HG03457 (cell line): ENCODE measurements at regions not wholly inside any gene's neighbourhood (a gene's known extent, or its start where the extent isn't known, plus 50 kb on each side); places are given as distances from the start of the nearest gene placed in this dataset.

Source experiments
- ATAC-seq: cut with Tn5 transposase; IDR thresholded peaks from one replicate; pipeline ENCODE4 v1.9.1; 2021; ENCODE audit warnings: moderate number of reproducible peaks; ENCODE audit not compliant: unreplicated experiment

DNA sequence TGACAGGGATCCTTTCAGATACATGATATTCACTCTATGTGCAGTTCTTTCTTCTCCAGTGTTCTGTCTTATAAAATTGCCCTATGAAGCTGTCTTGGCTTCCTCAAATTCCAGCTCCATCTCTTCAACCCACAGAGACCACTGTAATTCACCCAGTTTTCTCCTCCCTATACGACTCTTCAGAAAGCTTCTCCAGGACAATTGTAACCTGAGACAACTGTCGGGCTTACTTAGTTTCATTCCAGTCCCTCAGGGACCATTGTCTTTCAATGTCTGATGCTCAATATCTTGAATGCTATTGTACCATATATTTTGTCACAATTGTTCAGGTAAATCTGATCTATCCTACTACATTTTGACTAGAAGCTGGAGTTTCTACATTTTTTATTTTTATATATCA lies 345.3 kb downstream of the RPL10L start:
- no peak for ATAC-seq

DNA sequence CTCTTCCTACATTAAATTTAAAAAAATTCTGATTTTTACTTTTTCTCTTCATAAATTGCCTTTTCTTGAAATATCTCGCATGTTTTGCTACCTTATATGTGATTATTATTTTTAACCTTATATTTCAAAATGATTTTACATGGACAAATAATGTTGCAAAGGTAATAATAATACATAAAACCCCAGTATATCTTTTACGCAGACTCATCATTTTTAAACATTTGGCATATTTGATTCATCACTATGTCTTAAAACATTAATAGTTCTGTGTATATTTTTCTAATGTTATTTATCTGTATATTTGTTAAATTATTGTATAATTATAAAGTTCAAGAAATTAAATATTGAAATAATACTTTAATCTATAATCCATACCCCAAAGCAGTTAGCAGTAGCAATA lies 350.8 kb downstream of the RPL10L start:
- no peak for ATAC-seq

DNA sequence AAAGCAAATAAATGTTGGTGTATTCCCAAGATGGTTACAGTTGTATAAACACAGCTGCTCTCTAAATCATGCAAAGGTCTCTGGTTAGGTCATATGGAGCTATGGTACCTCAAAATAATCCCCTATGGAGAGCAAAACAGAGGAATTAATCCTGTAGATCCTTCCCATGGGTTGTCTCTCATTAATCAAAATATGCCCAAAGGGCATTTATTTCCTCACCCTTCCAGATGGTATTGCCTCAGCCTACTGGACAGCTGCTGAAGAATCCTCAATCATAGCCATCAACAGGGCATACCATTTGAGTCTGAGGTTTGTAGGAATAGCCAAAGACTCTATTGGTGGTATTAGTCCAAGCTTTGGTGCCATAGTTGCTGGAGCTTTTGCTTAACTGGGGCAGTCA lies 360.9 kb downstream of the RPL10L start:
- no peak for ATAC-seq

DNA sequence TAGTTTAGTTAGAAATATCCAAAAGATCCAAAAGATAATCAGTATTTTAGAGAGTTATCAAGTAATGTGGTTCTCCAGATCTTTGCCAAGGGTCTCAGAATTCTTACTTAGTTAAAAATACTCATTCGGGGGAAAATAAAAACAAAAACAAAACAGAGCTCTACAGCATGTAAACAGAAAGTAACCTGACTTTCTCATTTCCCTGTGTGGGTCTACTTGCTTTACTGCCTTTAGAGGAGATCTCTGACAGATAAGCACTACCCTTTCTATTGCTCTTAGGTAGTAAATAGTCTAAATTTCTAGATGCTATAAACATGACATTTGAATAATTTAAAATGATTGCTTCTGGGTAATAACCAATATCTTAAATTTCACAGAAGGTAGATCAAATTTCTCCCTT lies 371.8 kb downstream of the RPL10L start:
- ATAC-seq = no peak

DNA sequence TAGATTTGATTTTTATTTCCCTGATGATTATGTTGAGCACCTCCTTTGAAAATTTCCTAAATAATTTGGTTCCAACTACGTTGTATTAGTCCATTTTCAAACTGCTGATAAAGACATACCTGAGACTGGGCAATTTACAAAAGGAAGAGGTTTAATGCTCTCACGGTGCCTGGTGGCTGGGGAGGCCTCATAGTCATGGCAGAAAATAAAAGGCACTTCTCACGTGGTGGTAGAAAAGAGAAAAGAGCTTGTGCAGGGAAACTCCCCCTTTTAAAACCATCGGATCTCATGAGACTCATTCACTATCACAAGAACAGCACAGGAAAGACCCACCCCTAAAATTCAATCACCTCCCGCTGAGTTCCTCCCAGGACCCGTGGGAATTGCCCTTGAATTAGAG lies 372.3 kb downstream of the RPL10L start:
- no peak for ATAC-seq

DNA sequence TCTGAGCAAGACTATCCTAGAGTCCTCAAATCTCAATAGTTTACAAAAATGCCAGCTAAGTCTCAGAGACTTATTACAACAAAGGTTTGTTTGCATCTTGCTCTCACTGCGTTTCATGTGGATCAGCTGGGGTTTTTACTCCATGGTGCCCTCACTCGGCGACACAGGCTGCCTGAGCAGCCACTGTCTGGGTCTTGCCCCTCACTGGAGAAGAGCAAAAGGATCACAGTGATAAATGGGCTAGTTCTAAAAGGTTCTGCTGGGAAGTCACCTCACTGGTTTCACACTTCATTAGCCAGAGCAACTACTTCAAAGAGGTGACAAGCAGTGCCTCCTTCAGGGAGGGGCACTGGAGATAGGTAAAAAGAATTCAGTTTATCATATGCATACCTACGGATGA lies 392.0 kb downstream of the RPL10L start:
- no peak for ATAC-seq

DNA sequence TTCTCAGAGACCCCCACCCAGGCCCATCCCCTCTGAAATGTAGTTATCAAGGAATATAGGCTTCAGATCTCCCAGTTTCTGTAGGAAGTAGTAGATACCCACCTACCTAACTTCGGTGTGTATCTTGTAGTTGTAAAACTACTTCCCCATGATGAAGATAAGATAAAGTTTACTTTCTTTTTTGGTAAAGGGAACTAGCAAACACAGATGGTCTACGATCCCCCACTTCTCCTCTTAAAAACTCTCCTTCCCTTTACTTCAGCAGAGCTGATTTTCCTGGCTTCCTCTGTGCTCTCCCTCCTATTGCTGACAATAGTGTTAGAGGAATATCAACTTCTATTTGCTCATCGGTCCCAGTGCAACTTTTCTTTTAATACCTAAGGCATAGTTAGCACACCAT lies 395.2 kb downstream of the RPL10L start:
- no peak for ATAC-seq

DNA sequence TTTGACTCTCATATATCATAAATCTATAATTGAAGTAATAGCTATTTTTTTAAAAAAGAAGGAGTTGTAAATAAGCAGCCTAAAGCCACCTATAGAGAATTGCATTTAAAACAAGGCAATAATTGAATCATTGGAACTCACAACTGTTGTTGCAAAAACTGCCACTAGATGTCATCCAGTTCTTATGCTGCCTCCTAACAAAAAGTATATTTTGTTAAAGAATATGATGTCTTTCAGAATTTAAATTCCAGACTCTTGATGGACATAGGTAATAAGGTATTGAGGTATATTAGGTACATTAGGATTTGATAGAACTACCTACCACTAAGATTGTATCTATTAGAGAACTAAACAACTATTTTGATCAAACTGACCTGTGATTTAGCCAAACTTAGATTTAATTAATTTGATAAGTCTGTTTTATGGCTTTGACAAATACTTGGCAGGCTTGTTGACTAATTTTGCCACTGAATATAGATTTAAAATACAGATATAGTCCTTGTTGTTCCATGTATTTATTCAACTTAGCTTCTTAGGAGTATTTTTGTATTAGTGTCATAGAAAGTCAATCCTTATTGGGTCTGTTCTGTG lies 401.4 kb downstream of the RPL10L start:
- ATAC-seq = no peak

DNA sequence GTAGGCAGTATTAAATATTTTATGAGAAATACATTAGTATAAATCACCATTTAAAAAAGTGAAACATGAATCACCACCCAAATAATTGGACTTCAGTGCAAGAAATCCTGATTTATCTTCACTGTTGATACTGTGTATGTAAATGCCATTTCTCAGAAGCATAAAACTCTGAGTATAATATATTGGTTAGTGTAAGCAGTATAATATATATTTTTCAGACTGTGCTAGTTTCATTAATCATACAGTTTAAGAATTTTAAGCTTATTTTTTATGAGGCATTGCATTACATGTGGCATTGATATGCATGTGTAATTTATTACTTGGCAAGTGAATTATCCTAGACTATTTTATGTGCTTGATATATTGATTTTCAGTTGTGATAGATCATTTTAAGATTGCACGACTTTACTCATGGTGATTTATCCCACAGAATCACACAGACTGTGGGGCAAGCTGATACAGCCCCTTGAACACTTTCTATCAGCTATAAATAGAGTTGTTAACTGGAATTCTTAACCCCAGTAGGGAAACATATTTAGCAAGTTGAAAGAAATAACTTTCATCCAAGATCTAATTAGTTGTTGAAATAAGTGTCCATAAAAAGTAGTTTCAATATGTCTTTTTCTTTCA lies 403.5 kb downstream of the RPL10L start:
- ATAC-seq = no peak

DNA sequence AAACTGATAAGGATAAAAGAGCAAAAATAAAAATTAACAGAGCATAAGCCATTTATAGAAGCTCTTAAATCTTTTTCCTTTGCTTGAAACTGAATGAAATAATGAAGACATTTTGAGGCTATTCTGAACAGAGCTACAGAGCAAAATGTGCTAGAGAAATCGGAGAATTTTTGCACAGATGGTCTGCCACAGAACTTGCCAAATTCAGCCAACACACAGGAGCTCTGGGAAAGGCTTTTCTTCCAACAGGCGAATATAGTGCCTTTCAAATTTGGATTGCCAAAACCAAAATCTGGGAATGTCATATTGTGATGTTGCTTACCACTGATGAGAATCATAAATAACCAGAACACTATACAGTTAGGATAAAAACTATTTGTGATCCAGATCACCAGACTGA lies 406.3 kb downstream of the RPL10L start:
- ATAC-seq = no peak

DNA sequence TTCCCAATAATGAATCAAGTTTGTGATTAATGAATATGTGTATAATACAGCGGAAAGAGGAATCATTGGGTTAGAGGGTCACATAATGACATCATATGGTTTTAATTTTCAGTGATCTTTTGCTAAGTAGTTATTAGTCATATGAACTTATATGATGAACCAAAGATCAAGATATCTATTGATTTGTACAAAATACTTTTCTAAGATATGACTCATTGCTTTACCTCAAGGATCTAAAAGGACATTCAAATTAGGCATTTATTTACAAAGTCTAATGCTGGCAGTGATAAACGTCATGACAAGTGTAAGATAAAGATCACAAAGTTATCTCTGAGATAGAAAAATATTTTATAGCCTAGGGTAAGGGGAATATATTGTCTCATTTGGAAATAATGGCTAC lies 417.8 kb downstream of the RPL10L start:
- no peak for ATAC-seq

DNA sequence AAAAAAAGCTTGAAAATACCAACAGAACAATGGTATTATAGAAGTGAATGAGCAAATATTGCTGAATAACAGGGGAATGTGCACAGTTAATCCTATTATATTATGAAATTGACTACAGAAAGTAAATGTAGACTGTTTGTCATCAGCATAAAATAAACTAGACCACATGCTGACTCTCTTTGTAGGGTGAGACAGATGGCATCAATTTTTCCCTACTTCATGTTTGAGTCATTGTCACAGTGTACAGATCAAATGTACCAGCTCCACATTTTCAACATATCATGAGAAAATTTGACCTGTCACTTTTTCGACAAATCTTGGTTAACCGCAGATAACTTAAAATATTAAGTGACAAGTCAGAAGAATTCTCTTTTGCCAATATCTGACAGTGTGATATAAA lies 421.0 kb downstream of the RPL10L start:
- no peak for ATAC-seq

DNA sequence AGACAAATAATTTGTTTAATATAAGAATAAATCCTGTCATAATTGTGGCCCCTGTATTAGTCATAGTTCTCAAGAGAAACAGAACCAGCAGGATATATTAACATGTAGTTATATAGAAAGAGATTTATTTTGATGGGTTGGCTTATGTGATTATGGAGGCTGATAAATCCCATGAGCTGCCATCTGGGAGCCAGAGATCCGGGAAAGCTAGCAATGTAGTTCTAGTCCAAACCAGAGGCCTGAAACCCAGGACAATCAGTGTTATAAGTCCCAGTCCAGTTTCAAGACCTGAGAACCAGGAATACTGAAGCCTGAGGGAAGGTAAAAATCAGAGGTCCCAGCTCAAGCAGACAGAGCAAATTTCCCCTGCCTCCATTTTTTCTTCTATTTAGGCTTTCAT lies 435.8 kb downstream of the RPL10L start:
- ATAC-seq = no peak

DNA sequence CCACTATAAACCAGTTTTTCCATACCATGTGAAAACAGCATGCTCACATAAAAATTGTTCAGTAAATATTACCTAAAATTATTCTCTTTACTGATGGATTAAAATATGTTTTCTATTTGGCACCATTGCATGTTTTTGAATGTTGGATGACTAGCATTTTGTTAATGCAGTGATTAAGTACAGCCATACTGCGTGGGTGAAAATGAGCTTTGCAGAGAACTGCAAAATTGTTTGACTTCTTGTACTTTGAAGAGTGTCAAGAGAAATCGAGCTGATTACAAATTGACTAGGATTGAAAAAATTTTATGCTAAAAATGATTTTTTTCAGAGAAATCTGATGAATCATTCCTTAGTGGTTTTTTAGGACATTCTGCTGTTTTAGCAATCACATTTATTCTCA lies 452.9 kb downstream of the RPL10L start:
- no peak for ATAC-seq

DNA sequence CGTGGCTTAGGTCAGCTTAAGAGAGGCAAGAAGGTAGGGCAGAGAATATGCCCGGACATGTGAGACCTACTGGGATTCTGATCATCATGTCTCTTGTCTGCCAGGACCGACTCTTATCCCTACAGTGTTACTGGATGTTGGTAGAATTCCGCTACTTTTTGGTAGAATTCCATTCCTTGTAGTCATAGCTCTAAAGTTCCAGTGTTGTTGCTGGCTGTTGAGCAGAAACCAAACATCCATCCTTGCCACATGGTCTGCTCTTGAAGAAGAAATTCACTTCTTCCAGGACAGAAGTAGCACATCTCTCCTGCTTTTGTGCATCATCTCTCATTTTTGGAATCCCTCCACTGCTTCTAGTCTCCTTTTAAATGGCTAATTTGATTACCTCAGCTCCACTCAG lies 453.7 kb downstream of the RPL10L start:
- ATAC-seq = no peak
